ENCODE measurements at regions not wholly inside any gene's neighbourhood (a gene's known extent, or its start where the extent isn't known, plus 50 kb on each side); places are given as distances from the start of the nearest gene placed in this dataset.

GRCh38 chr10:107813451-107814162 lies 649.1 kb upstream of the SORCS1 start:
- Histone ChIP-seq H3K4me3 (IDR thresholded peaks at IDR 0.05; ENCODE audit: insufficient read depth, low read depth, low read length) (no peak overlapping the region), H3K4me2 (no peak overlapping the region), H3K79me2 (ENCODE audit: insufficient read depth, low read depth) (no peaks in the 10 kb centered on the region), H2AFZ (ENCODE audit: low read depth) (no peak overlapping the region), H3K9ac (no peak overlapping the region), H4K20me1 (ENCODE audit: insufficient read depth) (no peaks in the 10 kb centered on the region), H3K4me1 (ENCODE audit: low read depth, poor library complexity, severe bottlenecking) (no peaks in the 10 kb centered on the region), H3K27me3 (ENCODE audit: insufficient read depth, low read depth) (no peaks in the 10 kb centered on the region), H3K27ac (no peak overlapping the region), H3K36me3 (ENCODE audit: insufficient read depth) (no peaks in the 10 kb centered on the region)
- TF ChIP-seq CTCF (conservative IDR thresholded peaks at IDR 0.05; ENCODE audit: low read depth, low read length), result no peak

GRCh38 chr10:107809889-107810288 lies 645.4 kb upstream of the SORCS1 start:
- Histone ChIP-seq H3K4me2 (no peak overlapping the region), H3K4me3 (IDR thresholded peaks at IDR 0.05; ENCODE audit: insufficient read depth, low read depth, low read length) (no peak overlapping the region), H3K36me3 (ENCODE audit: insufficient read depth) (no peaks in the 10 kb centered on the region), H2AFZ (ENCODE audit: low read depth) (no peak overlapping the region), H3K27ac (no peak overlapping the region), H3K4me1 (ENCODE audit: low read depth, poor library complexity, severe bottlenecking) (no peaks in the 10 kb centered on the region), H3K79me2 (ENCODE audit: insufficient read depth, low read depth) (no peaks in the 10 kb centered on the region), H4K20me1 (ENCODE audit: insufficient read depth) (no peaks in the 10 kb centered on the region), H3K9ac (no peak overlapping the region), H3K27me3 (ENCODE audit: insufficient read depth, low read depth) (no peaks in the 10 kb centered on the region)
- TF ChIP-seq CTCF (conservative IDR thresholded peaks at IDR 0.05; ENCODE audit: low read depth, low read length), result no peak

- Histone ChIP-seq H3K4me1 (ENCODE audit: low read depth, poor library complexity, severe bottlenecking) (no peaks in the 10 kb centered on the region), H3K9ac (no peak overlapping the region), H2AFZ (ENCODE audit: low read depth) (no peak overlapping the region), H3K36me3 (ENCODE audit: insufficient read depth) (no peaks in the 10 kb centered on the region), H3K4me2 (no peak overlapping the region), H3K79me2 (ENCODE audit: insufficient read depth, low read depth) (no peaks in the 10 kb centered on the region), H3K27me3 (ENCODE audit: insufficient read depth, low read depth) (no peaks in the 10 kb centered on the region), H4K20me1 (ENCODE audit: insufficient read depth) (no peaks in the 10 kb centered on the region), H3K4me3 (IDR thresholded peaks at IDR 0.05; ENCODE audit: insufficient read depth, low read depth, low read length) (no peak overlapping the region), H3K27ac (no peak overlapping the region)
- no peak for TF ChIP-seq CTCF (conservative IDR thresholded peaks at IDR 0.05; ENCODE audit: low read depth, low read length)
Observed at GRCh38 chr10:107807836-107808235, 643.3 kb upstream of the SORCS1 start.

GRCh38 chr10:107806026-107806425 lies 641.5 kb upstream of the SORCS1 start:
- H3K27ac ChIP-seq, result no peak overlapping the region
- H3K4me2 ChIP-seq, result no peak overlapping the region
- H3K4me3 ChIP-seq (IDR thresholded peaks at IDR 0.05; ENCODE audit: insufficient read depth, low read depth, low read length), result no peak overlapping the region
- H3K27me3 ChIP-seq (ENCODE audit: insufficient read depth, low read depth), result no peaks in the 10 kb centered on the region
- no peak overlapping the region for H2AFZ ChIP-seq (ENCODE audit: low read depth)
- no peak overlapping the region for H3K9ac ChIP-seq
- H3K4me1 ChIP-seq (ENCODE audit: low read depth, poor library complexity, severe bottlenecking), result no peaks in the 10 kb centered on the region
- no peaks in the 10 kb centered on the region for H4K20me1 ChIP-seq (ENCODE audit: insufficient read depth)
- H3K36me3 ChIP-seq (ENCODE audit: insufficient read depth), result no peaks in the 10 kb centered on the region
- no peaks in the 10 kb centered on the region for H3K79me2 ChIP-seq (ENCODE audit: insufficient read depth, low read depth)
- TF ChIP-seq CTCF (conservative IDR thresholded peaks at IDR 0.05; ENCODE audit: low read depth, low read length), result no peak

All from KMS-11 (cell line).